ENCODE measurements at regions not wholly inside any gene's neighbourhood (a gene's known extent, or its start where the extent isn't known, plus 50 kb on each side); places are given as distances from the start of the nearest gene placed in this dataset.

DNA sequence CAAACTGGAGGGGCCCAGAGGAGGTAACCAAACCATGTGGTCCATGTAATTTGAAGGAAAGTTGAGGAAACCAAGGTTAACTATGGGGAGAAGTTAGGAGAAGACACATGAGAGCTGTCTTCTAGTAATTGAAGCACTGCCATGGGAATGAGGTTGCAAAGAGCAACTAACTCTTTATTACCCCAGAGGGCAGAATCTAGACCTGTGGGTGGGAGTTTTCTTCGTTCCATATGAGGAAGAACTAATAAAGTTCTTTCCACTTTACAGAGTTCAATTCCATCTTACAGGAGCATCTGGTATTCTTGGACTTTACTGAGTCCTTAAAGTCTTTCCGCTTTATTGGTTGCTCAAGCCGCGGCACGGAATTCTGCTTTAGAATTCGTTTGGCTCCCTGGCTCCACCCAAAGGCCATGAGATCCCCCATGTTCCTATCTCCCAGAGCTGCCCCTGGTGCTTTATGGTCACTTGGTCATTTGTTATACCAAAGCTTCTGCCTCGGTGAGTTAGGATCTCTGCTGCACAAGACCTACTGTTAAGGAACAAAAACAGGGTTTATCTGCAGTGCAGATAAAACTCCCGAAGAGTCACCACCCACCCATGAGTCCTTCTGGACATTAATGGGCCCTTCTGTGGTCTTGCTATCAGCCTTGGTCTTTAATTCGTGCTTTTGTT is 89.5 kb upstream of the UMPS start:
- Histone ChIP-seq H3K27me3 (ENCODE audit: control insufficient read depth in 2 of 2, insufficient read depth in 2 of 2, low read length in 2 of 2) (peaks cover 2% of the 10 kb centered on the region in 2 experiments), H3K9me3 (replicated peaks; ENCODE audit: control insufficient read depth, insufficient read depth, low read length) (no peaks in the 10 kb centered on the region), H3K9ac (replicated peaks; ENCODE audit: extremely low read depth, insufficient read depth, low read length) (no peak overlapping the region), H3K9me1 (replicated peaks; ENCODE audit: control insufficient read depth, extremely low read depth, insufficient read depth, low read length) (no peaks in the 10 kb centered on the region), H3K4me2 (ENCODE audit: insufficient read depth, low read length) (no peak overlapping the region), H3K27ac (ENCODE audit: insufficient read depth, low read depth, low read length) (no peak overlapping the region), H3K4me3 (replicated peaks in 1 of 3; ENCODE audit: insufficient read depth in 1 of 3, low read depth in 1 of 3, low read length in 3 of 3) (no peak overlapping the region), H4K20me1 (replicated peaks; ENCODE audit: control insufficient read depth, extremely low read depth, insufficient read depth, low read length) (no peaks in the 10 kb centered on the region), H3K36me3 (ENCODE audit: control insufficient read depth in 2 of 2, extremely low read depth in 1 of 2, insufficient read depth in 2 of 2, low read length in 2 of 2) (no peaks in the 10 kb centered on the region), H3K4me1 (ENCODE audit: control insufficient read depth, extremely low read depth, insufficient read depth, low read length) (no peaks in the 10 kb centered on the region), H2AFZ (ENCODE audit: low read depth, low read length) (no peak overlapping the region), H3K79me2 (ENCODE audit: control insufficient read depth, insufficient read depth, low read length) (no peaks in the 10 kb centered on the region)
- POLR2A ChIA-PET = no interaction called here
- no peak for TF ChIP-seq FOS (IDR thresholded peaks at IDR 0.05; ENCODE audit: borderline replicate concordance, insufficient read depth, low read length)
- TF ChIP-seq GATA2 (IDR thresholded peaks at IDR 0.05; ENCODE audit: insufficient read depth, insufficient read length, low read depth, low read length) = no peak
- no peak for TF ChIP-seq JUN (IDR thresholded peaks at IDR 0.05; ENCODE audit: borderline replicate concordance, insufficient read depth, insufficient read length, low read depth)
- no peak for TF ChIP-seq MYC (IDR thresholded peaks at IDR 0.05; ENCODE audit: low read depth, low read length)
- no peak for TF ChIP-seq POLR2AphosphoS5 (IDR thresholded peaks at IDR 0.05; ENCODE audit: insufficient read depth, low read depth, low read length)
- no peak for TF ChIP-seq EZH2 (IDR thresholded peaks at IDR 0.05; ENCODE audit: borderline replicate concordance, low read depth, low read length, severe bottlenecking)
- TF ChIP-seq, protein P1, sequence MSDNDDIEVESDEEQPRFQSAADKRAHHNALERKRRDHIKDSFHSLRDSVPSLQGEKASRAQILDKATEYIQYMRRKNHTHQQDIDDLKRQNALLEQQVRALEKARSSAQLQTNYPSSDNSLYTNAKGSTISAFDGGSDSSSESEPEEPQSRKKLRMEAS (IDR thresholded peaks at IDR 0.05; ENCODE audit: insufficient read depth, insufficient read length) = no peak
- TF ChIP-seq, protein P2, sequence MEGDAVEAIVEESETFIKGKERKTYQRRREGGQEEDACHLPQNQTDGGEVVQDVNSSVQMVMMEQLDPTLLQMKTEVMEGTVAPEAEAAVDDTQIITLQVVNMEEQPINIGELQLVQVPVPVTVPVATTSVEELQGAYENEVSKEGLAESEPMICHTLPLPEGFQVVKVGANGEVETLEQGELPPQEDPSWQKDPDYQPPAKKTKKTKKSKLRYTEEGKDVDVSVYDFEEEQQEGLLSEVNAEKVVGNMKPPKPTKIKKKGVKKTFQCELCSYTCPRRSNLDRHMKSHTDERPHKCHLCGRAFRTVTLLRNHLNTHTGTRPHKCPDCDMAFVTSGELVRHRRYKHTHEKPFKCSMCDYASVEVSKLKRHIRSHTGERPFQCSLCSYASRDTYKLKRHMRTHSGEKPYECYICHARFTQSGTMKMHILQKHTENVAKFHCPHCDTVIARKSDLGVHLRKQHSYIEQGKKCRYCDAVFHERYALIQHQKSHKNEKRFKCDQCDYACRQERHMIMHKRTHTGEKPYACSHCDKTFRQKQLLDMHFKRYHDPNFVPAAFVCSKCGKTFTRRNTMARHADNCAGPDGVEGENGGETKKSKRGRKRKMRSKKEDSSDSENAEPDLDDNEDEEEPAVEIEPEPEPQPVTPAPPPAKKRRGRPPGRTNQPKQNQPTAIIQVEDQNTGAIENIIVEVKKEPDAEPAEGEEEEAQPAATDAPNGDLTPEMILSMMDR (IDR thresholded peaks at IDR 0.05; ENCODE audit: extremely low read depth in 1 of 2, insufficient read depth in 1 of 2, low read depth in 1 of 2, low read length in 2 of 2) = no peak
- no peak for TF ChIP-seq POLR2A (IDR thresholded peaks at IDR 0.05; ENCODE audit: low read depth, low read length)
- BruUV-seq (replicated peaks) = no TSS peak
- DNase-seq (ENCODE audit: low read depth, low spot score) = no peak
- intact Hi-C loops (cut with micrococcal nuclease) = no loop called here
- FAIRE-seq = no peak
- CTCF ChIA-PET = interaction anchor here (1.4 kb wide), 1 partner anchor 48 kb away, joined by 5 read pairs; no protein-coding TSS in a partner anchor
- dilution Hi-C loops (cut with MboI; ENCODE audit: extremely low pct_ligation_motif_present, low sequenced_read_pairs) = no loop called here
